NCI-H226 (cell line): ENCODE measurements at regions not wholly inside any gene's neighbourhood (a gene's known extent, or its start where the extent isn't known, plus 50 kb on each side); places are given as distances from the start of the nearest gene placed in this dataset.
A peak's percentile ranks its signal among the peaks of the same experiment; 100 is the strongest.

Source experiments
- DNase-seq: peaks from one replicate; pipeline ENCODE4 v3.0.0-alpha.2; 2015

GRCh38 chr20:61191096-61191495 lies 61.0 kb upstream of the CDH4 start:
- no peak for DNase-seq

GRCh38 chr20:61192337-61192950 lies 59.6 kb upstream of the CDH4 start:
- peak; percentile 11 for DNase-seq

- DNase-seq, result no peak
These were observed 58.9 kb upstream of the CDH4 start for GRCh38 chr20:61193164-61193563.
